UCSD-AML1 (cell line): ENCODE measurements at regions not wholly inside any gene's neighbourhood (a gene's known extent, or its start where the extent isn't known, plus 50 kb on each side); places are given as distances from the start of the nearest gene placed in this dataset.

ENCODE experiments used
- DNase-seq: peaks from one replicate; lab custom pipeline; 2025; ENCODE audit not compliant: unreplicated experiment; lab: John Stamatoyannopoulos, UW

- DNase-seq, result no peak
These were observed 154.4 kb downstream of the LRIG3 start for GRCh38 chr12:58765653-58766512.

DNA sequence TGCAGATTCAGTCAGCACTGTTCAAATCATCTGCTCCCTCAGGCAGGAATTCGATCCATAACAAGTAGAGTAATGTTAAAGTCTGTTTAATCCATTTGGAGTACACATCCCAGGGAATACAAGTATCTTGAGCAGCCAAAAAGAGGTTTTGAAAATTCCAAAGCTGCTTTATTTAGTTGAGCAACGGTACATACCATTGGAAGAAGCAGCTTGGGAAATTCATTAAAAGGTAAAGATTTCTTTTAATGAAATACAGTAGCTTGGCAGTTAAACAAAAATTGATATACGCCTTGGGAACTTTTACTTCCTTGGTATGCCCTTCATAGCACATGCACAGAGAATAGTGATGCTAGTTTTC is 153.8 kb downstream of the LRIG3 start:
- DNase-seq, result no peak

- DNase-seq, result no peak
These were observed 152.8 kb downstream of the LRIG3 start for GRCh38 chr12:58767496-58767895.

DNA sequence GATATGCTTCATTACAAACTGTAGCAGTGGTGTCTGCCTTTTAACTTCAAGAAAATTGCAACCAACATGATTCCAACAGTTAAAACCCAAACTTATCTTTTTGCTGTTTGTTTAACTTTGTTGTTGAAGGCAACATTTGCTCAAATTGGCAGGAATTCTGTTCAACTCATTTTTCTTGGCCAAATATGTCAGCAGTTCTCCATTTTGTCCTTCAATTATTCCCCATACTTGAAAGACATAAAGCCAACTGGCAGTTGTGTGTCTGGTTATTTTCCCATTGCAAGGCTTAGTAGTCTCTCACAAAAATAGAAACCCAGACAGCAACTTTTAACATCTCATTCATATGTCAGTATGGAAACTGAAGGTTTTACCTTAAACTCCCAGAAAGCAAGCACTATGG is 146.3 kb downstream of the LRIG3 start:
- DNase-seq, result no peak

GRCh38 chr12:58774731-58775130 is 145.6 kb downstream of the LRIG3 start:
- DNase-seq, result no peak

- DNase-seq, result no peak
These were observed 144.9 kb downstream of the LRIG3 start for GRCh38 chr12:58775396-58775795.

GRCh38 chr12:58776144-58776543 is 144.2 kb downstream of the LRIG3 start:
- no peak for DNase-seq

- no peak for DNase-seq
These were observed 142.5 kb downstream of the LRIG3 start for GRCh38 chr12:58777815-58778214.

DNA sequence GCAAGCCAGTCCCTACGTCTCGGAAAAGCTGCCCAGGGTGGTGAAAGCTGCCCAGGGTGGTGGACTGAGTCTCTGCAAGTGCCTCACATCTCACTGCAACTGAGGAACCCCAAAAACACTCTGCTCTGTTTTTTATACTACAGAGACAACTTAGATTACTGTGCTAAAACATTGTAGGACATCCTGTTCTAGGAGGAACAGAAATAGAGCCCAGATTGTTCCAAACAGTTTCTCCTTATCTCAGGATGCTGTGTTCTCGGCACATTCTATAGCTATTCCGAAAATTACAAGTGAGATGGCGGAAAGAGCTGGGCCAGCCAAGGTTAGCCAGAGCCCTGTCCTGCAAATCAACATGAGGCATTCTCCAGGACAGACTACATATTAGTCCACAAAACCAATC is 138.7 kb downstream of the LRIG3 start:
- DNase-seq, result no peak

GRCh38 chr12:58787021-58787760 is 133.1 kb downstream of the LRIG3 start:
- no peak for DNase-seq

DNA sequence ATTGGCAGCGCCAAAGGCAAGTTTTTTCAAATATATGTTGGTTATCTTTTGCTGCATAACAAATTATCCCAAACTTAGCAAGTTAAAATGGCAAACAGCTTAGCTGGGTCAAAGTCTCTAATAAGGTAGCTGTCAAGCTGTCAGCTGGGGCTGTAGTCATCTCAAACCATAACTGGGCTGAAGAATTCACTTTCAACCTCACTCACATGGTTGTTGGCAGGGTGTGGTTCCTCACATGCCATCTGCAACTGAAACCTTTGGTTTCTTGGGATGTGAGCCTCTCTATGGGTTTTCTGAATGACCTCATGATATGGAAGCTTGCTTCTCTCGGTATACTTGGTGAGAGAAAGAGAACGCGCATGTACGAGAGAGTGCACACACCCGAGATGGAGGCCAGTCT is 125.4 kb downstream of the LRIG3 start:
- DNase-seq, result no peak

GRCh38 chr12:58795825-58796224 is 124.5 kb downstream of the LRIG3 start:
- no peak for DNase-seq

- no peak for DNase-seq
These were observed 118.3 kb downstream of the LRIG3 start for GRCh38 chr12:58801986-58802385.

DNA sequence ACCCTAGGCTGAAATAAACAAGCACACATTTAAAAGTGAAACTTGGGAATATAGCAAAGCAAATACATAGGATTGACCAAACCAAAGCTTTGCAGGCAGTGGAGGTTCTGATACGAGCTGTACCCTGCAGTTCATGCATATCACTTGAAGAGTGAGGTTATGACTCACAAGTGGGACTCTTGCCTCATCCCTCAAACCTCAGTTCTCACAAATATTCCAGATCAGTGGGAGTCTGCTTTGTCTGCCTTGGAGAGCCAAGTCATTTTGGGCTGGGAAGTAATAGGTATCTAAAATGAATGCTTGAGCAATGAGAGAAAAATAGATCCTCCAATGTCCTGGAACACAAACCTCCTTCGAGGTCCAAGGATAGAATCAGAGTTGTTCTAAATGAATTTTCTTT is 116.4 kb downstream of the LRIG3 start:
- DNase-seq, result no peak

DNA sequence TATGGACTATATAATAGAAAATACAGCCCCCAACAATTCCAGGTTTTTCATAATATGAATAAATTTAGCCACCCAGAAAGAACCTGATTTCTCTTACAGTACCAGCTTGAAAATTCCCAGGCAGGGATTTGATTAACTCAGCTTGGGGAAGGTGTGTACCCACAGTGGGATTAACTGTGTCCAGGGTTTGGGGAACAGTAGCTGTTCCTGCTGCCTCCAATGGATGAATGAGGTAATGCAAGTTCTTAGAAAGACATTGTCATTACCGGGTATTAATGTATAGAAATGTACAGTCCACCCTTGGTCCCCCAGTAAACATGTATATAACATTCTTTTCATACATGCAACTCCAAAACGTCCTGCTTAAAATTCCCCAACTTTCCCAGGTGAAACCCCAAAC is 115.6 kb downstream of the LRIG3 start:
- DNase-seq, result no peak

GRCh38 chr12:58809064-58809607 is 111.2 kb downstream of the LRIG3 start:
- DNase-seq, result no peak

- DNase-seq, result no peak
These were observed 109.0 kb downstream of the LRIG3 start for GRCh38 chr12:58811346-58811745.

- no peak for DNase-seq
These were observed 108.1 kb downstream of the LRIG3 start for GRCh38 chr12:58812214-58812613.

- no peak for DNase-seq
These were observed 106.3 kb downstream of the LRIG3 start for GRCh38 chr12:58814036-58814435.

DNA sequence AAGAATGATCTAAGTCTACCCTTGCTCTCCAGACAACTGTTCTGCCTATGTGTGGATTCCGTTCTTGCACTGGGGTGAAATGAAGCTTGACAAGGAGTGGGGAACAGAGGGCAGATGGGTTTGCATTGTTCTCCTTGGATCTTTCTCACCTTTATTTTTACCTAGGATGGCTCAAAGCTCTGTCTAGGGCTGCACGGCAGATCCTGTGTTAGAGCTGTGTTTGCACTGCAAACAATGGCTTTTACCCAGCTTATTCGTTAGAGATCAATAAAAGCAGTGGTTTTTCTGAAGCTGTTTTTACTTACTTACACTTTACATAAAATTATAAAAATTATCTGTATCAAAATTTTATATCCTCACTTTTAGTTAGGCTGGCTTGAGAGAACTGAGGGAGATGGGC is 105.1 kb downstream of the LRIG3 start:
- DNase-seq, result no peak

DNA sequence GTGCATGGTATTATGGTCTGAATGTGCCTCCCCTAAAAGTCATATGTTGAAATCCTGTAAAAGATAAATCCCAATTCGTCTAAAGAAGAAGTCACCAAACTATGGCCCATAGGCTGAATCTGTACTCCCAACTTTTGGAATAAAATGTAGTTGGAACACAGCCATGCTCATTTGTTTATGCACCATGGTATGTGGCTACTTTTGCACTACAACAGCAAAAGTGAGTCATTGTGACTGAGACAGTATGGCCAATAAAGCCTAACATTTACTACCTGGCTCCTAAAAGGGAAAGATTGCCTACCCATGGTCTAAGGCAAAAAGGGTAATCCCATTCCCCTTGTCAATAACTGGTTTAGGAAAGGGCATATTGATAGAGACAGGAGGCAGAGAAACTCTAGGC is 101.8 kb downstream of the LRIG3 start:
- no peak for DNase-seq

DNA sequence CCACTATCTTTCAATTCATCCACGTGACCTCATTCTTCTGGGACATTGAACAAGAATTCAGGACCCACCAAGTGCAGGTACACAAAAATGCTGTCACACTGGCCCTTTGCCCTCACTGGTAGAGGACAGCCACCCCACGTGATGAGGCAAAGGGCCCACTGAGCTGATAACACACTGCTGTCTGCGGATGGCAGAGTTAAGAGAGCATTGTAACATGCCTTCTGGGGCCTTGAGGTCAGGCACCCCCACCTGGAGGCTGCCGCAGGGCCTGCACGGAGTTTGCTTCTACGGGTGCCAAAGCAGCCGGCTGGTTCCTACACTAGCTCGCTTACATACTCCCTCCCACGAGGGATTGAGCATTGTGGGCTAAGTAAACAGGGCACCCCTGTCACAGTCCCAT is 101.0 kb downstream of the LRIG3 start:
- DNase-seq, result no peak
